Neural crest cell (in vitro differentiated cells): ENCODE measurements at regions not wholly inside any gene's neighbourhood (a gene's known extent, or its start where the extent isn't known, plus 50 kb on each side); places are given as distances from the start of the nearest gene placed in this dataset.

Experiments
- DNase-seq: peaks from one replicate; pipeline ENCODE4 v3.0.0; 2021; ENCODE audit warnings: low read depth, mixed read lengths, low spot score
- H3K27ac Mint-ChIP-seq: one replicate; pipeline ENCODE4 v1.8.0; 2021; ENCODE audit warnings: mild to moderate bottlenecking, mixed read lengths; ENCODE audit not compliant: unreplicated experiment
- H3K27me3 Mint-ChIP-seq: 2 replicates; pipeline ENCODE4 v1.8.0; 2021; ENCODE audit warnings: low read depth, mild to moderate bottlenecking, mixed read lengths
- H3K36me3 Mint-ChIP-seq: 2 replicates; pipeline ENCODE4 v1.8.0; 2021; ENCODE audit warnings: low read depth, mild to moderate bottlenecking, mixed read lengths
- H3K4me1 Mint-ChIP-seq: 2 replicates; pipeline ENCODE4 v1.8.0; 2021; ENCODE audit warnings: mixed read lengths
- H3K4me3 Mint-ChIP-seq: one replicate; pipeline ENCODE4 v1.8.0; 2021; ENCODE audit warnings: mild to moderate bottlenecking, mixed read lengths
- H3K9me3 Mint-ChIP-seq: 2 replicates; pipeline ENCODE4 v1.8.0; 2021; ENCODE audit warnings: mixed read lengths
- TF ChIP-seq, protein P1 (sequence below): fragments of 200-600 bp; sonication (generic); conservative IDR thresholded peaks from 2 replicates; pipeline ENCODE4 v1.5.0; 2021; ENCODE audit warnings: antibody characterized with exemption, mild to moderate bottlenecking

DNA sequence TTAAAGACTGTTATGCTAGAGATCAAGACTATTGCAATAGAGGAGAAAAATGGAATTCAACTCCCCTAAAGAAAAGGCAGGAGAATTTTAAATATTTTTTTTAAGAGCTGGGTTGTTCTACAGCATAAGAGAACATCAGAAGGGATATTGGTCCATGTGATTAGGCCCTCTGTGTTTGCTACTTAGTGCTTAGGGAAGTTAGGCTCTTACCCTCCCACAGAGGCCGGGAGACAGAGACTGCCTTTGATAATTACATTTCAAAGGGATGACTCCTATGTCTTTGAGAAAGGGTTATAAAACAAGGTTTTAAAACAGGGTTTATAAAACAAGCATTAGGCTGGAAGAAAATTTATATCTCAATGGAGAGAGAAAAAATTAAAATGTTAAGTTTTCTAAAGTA, 1248.1 kb upstream of the PCDH20 start:
- TF ChIP-seq, protein P1, sequence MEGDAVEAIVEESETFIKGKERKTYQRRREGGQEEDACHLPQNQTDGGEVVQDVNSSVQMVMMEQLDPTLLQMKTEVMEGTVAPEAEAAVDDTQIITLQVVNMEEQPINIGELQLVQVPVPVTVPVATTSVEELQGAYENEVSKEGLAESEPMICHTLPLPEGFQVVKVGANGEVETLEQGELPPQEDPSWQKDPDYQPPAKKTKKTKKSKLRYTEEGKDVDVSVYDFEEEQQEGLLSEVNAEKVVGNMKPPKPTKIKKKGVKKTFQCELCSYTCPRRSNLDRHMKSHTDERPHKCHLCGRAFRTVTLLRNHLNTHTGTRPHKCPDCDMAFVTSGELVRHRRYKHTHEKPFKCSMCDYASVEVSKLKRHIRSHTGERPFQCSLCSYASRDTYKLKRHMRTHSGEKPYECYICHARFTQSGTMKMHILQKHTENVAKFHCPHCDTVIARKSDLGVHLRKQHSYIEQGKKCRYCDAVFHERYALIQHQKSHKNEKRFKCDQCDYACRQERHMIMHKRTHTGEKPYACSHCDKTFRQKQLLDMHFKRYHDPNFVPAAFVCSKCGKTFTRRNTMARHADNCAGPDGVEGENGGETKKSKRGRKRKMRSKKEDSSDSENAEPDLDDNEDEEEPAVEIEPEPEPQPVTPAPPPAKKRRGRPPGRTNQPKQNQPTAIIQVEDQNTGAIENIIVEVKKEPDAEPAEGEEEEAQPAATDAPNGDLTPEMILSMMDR: no peak
- H3K4me1 Mint-ChIP-seq: no peaks in the 10 kb centered on the region
- H3K4me3 Mint-ChIP-seq: no peak overlapping the region
- DNase-seq: no peak
- no peaks in the 10 kb centered on the region for H3K9me3 Mint-ChIP-seq
- H3K27me3 Mint-ChIP-seq: no peaks in the 10 kb centered on the region
- H3K36me3 Mint-ChIP-seq: no peaks in the 10 kb centered on the region
- H3K27ac Mint-ChIP-seq: no peak overlapping the region

DNA sequence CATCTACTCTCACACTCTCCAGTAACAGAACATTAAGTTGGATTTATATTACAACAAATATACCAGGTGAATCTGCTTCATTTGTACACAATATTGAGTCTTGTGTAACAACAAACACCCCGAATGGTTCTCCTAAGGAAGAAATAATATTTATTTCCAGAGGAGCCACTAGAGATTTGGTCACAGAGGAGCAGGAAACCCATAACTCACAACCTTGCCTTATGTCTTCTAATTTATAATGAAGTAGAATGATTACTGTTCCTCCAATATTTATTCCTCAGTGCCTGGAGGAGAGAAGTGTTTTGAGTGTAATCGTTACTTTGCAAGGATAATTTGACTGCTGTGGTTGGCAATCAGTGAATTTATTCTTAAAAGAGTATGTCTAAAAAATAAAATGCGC, 1243.7 kb upstream of the PCDH20 start:
- H3K9me3 Mint-ChIP-seq: no peaks in the 10 kb centered on the region
- no peaks in the 10 kb centered on the region for H3K36me3 Mint-ChIP-seq
- no peaks in the 10 kb centered on the region for H3K27me3 Mint-ChIP-seq
- no peak overlapping the region for H3K27ac Mint-ChIP-seq
- H3K4me3 Mint-ChIP-seq: no peak overlapping the region
- TF ChIP-seq, protein P1: no peak
- H3K4me1 Mint-ChIP-seq: no peaks in the 10 kb centered on the region
- no peak for DNase-seq

DNA sequence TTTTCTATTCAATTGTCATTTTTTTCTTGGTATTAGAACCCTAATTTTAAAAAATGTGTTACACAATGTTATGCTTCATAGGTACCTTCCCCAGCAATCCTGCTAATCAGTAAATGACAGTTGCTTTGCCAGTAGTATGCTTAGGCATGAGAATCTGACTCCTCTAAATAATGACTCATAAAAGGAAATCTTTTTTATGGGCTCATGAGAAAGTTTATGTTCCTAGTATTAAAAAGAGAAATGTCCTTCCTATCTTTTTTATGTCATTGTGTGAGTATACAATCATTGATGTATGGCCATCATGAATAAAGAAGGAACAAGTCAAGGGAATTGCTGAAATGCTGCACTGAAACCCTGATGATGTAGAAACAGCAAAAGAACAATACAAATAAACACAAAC, 1237.7 kb upstream of the PCDH20 start:
- no peaks in the 10 kb centered on the region for H3K4me1 Mint-ChIP-seq
- no peaks in the 10 kb centered on the region for H3K36me3 Mint-ChIP-seq
- no peaks in the 10 kb centered on the region for H3K27me3 Mint-ChIP-seq
- no peak overlapping the region for H3K27ac Mint-ChIP-seq
- H3K4me3 Mint-ChIP-seq: no peak overlapping the region
- TF ChIP-seq, protein P1: no peak
- no peak for DNase-seq
- no peaks in the 10 kb centered on the region for H3K9me3 Mint-ChIP-seq

DNA sequence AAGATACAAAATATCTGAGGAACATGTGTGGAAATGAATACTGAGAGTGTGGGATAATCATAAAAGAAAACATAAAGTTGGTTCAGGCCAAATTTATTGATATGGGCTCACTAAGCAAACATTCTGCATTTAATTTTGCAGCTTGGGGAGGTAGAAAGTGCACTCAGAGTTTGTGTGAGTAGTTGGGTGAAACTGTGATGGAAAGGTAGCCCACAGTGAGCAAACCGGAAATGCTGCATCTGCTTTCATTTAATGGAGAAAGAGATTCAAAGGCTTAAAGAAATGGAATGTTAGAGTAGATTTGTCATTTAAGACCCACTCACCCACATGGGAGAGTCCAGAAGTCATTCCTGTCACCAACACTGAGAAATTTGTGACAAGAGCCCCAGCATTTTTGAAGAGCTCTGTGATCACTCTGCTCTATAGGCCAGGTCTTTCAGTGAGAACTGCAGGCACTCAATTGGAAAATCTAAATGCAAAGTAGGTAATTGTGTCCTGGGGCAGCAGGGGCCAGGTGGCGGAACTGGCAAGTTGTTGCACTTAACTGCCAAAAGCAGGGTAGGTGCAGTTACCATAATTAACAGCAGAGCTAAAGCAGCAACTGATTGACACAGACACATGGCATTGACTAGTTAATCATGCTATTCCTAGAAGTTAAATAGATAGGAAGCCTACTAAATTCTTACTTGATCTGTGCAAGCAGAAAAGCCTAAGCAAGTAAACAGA, 1228.3 kb upstream of the PCDH20 start:
- no peak for DNase-seq
- Mint-ChIP-seq H3K27ac (peak overlapping the region; percentile 43), H3K9me3 (peaks cover 9% of the 10 kb centered on the region)

DNA sequence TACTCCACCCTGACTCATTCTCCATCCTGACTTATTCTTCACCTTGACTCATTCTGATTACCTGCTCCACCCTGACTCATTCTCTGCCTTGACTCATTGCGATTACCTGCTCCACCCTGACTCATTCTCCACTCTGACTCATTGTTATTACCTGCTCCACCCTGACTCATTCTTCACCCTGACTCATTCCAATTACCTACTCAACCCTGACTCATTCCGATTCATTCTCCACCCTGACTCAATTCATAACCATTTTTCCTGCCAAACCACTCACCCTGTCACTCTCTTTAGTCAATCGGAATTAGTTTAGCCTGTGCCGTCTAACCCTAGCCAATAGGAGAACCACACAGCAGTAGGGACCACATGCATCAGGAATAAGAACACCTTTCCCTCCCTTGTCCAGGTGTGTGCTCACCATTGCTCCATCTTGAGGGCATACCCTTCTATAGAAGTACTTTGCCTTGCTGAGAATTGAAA, 1227.4 kb upstream of the PCDH20 start:
- H3K4me1 Mint-ChIP-seq: no peaks in the 10 kb centered on the region
- no peaks in the 10 kb centered on the region for H3K36me3 Mint-ChIP-seq
- H3K4me3 Mint-ChIP-seq: no peak overlapping the region
- H3K9me3 Mint-ChIP-seq: peaks cover 9% of the 10 kb centered on the region
- peak overlapping the region; percentile 69 for H3K27ac Mint-ChIP-seq
- TF ChIP-seq, protein P1: no peak
- no peak for DNase-seq
- no peaks in the 10 kb centered on the region for H3K27me3 Mint-ChIP-seq

More for the DNA sequence above, 1228.3 kb upstream of the PCDH20 start:
- Mint-ChIP-seq H3K27me3 (no peaks in the 10 kb centered on the region), H3K4me1 (no peaks in the 10 kb centered on the region), H3K4me3 (no peak overlapping the region), H3K36me3 (no peaks in the 10 kb centered on the region)
- TF ChIP-seq, protein P1: no peak
